H1 (cell line): ENCODE measurements at regions not wholly inside any gene's neighbourhood (a gene's known extent, or its start where the extent isn't known, plus 50 kb on each side); places are given as distances from the start of the nearest gene placed in this dataset.

Experiments used
- CTCF ChIA-PET: fragments of 300-600 bp; sonication (Branson Sonifier 250); formaldehyde crosslinking; loops from one replicate; lab custom pipeline; 2021; ENCODE audit not compliant: partially characterized antibody; lab: Charles Lee
- POLR2A ChIA-PET: fragments of 300-600 bp; sonication (Branson Sonifier 250); formaldehyde crosslinking; loops from one replicate; lab custom pipeline; 2021; ENCODE audit warnings: inconsistent platforms; ENCODE audit not compliant: partially characterized antibody; lab: Charles Lee
- DNase-seq, 2 experiments: peaks; one replicate each; pipeline versions ENCODE4 v3.0.0 to v3.0.0-alpha.2; 2010 to 2022; ENCODE audit warnings: low spot score in 2 of 2, low read depth in 1 of 2, mixed read lengths in 1 of 2
- FAIRE-seq: peaks from 2 replicates; lab custom pipeline; 2011; peaks lifted over from hg19 to GRCh38; lab: Jason Lieb, UNC
- H2AFZ ChIP-seq: 2 replicates; pipeline ENCODE4 v1.8.1; 2012; ENCODE audit warnings: low read length, inconsistent platforms
- H2AK5ac ChIP-seq: 2 replicates; pipeline ENCODE4 v1.6.1; 2013; ENCODE audit warnings: low read depth, low read length
- H2BK120ac ChIP-seq: replicated peaks from 2 replicates; pipeline ENCODE3; 2013; ENCODE audit warnings: low read depth, low read length, inconsistent platforms
- H2BK12ac ChIP-seq: 2 replicates; pipeline ENCODE4 v1.6.1; 2013; ENCODE audit warnings: low read depth, low read length
- H2BK15ac ChIP-seq: 2 replicates; pipeline ENCODE4 v1.6.1; 2013; ENCODE audit warnings: low read length
- H2BK20ac ChIP-seq: 2 replicates; pipeline ENCODE4 v1.6.1; 2013; ENCODE audit warnings: low read length
- H2BK5ac ChIP-seq: 2 replicates; pipeline ENCODE4 v1.6.1; 2013; ENCODE audit warnings: low read depth, low read length
- H3K14ac ChIP-seq: 2 replicates; pipeline ENCODE4 v1.6.1; 2013; ENCODE audit warnings: inconsistent platforms; ENCODE audit not compliant: insufficient read length
- H3K18ac ChIP-seq: 2 replicates; pipeline ENCODE4 v1.6.1; 2013; ENCODE audit warnings: low read length; ENCODE audit errors: extremely low read depth
- H3K23ac ChIP-seq: 2 replicates; pipeline ENCODE4 v1.6.1; 2013; ENCODE audit warnings: inconsistent platforms; ENCODE audit not compliant: insufficient read length
- H3K23me2 ChIP-seq: 2 replicates; pipeline ENCODE4 v1.6.1; 2013; ENCODE audit warnings: low read depth, low read length
- H3K27ac ChIP-seq: 2 replicates; pipeline ENCODE4 v1.6.1; 2011; ENCODE audit warnings: low read depth, low read length, inconsistent platforms
- H3K27me3 ChIP-seq, 4 experiments: replicated peaks in 1 of 4; 1 replicate in 1 of 4; 2 replicates in 3 of 4; pipeline versions ENCODE4 v1.6.1 to v1.8.1; 2011 to 2013; ENCODE audit warnings: low read length in 3 of 4, mild to moderate bottlenecking in 3 of 4, inconsistent platforms in 2 of 4, mixed read lengths in 2 of 4, moderate library complexity in 1 of 4; ENCODE audit not compliant: control insufficient read depth in 3 of 4, insufficient read depth in 3 of 4; ENCODE audit errors: extremely low read depth in 1 of 4
- H3K36me3 ChIP-seq, 4 experiments: 2 replicates each; pipeline versions ENCODE4 v1.6.1 to v1.8.1; 2011 to 2013; ENCODE audit warnings: mild to moderate bottlenecking in 4 of 4, low read length in 3 of 4, moderate library complexity in 2 of 4, control low read depth in 1 of 4, inconsistent platforms in 1 of 4; ENCODE audit not compliant: insufficient read depth in 4 of 4, control insufficient read depth in 2 of 4
- H3K4ac ChIP-seq: replicated peaks from 2 replicates; pipeline ENCODE3; 2013; ENCODE audit warnings: low read length, low read depth, mixed read lengths, inconsistent platforms; ENCODE audit not compliant: insufficient read length
- H3K4me1 ChIP-seq, 4 experiments: replicated peaks in 1 of 4; 1 replicate in 1 of 4; 2 replicates in 3 of 4; pipeline versions ENCODE4 v1.6.1 to v1.8.1; 2011 to 2013; ENCODE audit warnings: low read length in 3 of 4, inconsistent platforms in 2 of 4, mixed read lengths in 1 of 4; ENCODE audit not compliant: insufficient read depth in 4 of 4, control insufficient read depth in 3 of 4
- H3K4me2 ChIP-seq, 2 experiments: 2 replicates each; pipeline versions ENCODE4 v1.6.1 to v1.8.1; 2011 to 2013; ENCODE audit warnings: low read depth in 2 of 2, low read length in 2 of 2, control low read depth in 1 of 2, inconsistent platforms in 1 of 2, mild to moderate bottlenecking in 1 of 2; ENCODE audit not compliant: insufficient read depth in 1 of 2
- H3K4me3 ChIP-seq, 4 experiments: fragments of 200-600, 300-600 bp in 1 of 4; sonication (generic), shearing (Covaris generic), sonication (Bioruptor Twin) in 1 of 4; 2 replicates each; pipeline versions ENCODE4 v1.5.1 to v1.8.1; 2011 to 2016; ENCODE audit warnings: low read length in 4 of 4, low read depth in 3 of 4, control low read depth in 2 of 4, inconsistent platforms in 2 of 4, mild to moderate bottlenecking in 2 of 4, mixed read lengths in 1 of 4, moderate library complexity in 1 of 4; ENCODE audit not compliant: insufficient read depth in 2 of 4; ENCODE audit errors: extremely low read depth in 1 of 4
- H3K56ac ChIP-seq: replicated peaks from 2 replicates; pipeline ENCODE3; 2013; ENCODE audit warnings: low read depth, mild to moderate bottlenecking, mixed read lengths, low read length, inconsistent platforms; ENCODE audit not compliant: insufficient read length
- H3K79me1 ChIP-seq: 2 replicates; pipeline ENCODE4 v1.6.1; 2013; ENCODE audit warnings: low read depth, low read length, control low read depth
- H3K79me2 ChIP-seq, 2 experiments: 2 replicates each; pipeline versions ENCODE4 v1.6.1 to v1.8.1; 2012 to 2013; ENCODE audit warnings: low read length in 2 of 2, mild to moderate bottlenecking in 2 of 2, inconsistent platforms in 1 of 2; ENCODE audit not compliant: insufficient read depth in 2 of 2, control insufficient read depth in 1 of 2
- H3K9ac ChIP-seq, 4 experiments: replicated peaks in 1 of 4; 1 replicate in 1 of 4; 2 replicates in 3 of 4; pipeline versions ENCODE4 v1.6.1 to v1.8.1; 2011 to 2013; ENCODE audit warnings: low read depth in 3 of 4, low read length in 3 of 4, control low read depth in 2 of 4, mild to moderate bottlenecking in 2 of 4, moderate library complexity in 2 of 4, inconsistent platforms in 1 of 4; ENCODE audit errors: extremely low read depth in 1 of 4
- H3K9me3 ChIP-seq, 2 experiments: 2 replicates each; pipeline versions ENCODE4 v1.6.1 to v1.8.1; 2012 to 2013; ENCODE audit warnings: mild to moderate bottlenecking in 2 of 2, moderate library complexity in 2 of 2, control low read depth in 1 of 2, inconsistent platforms in 1 of 2, low read depth in 1 of 2, low read length in 1 of 2, mixed read lengths in 1 of 2; ENCODE audit not compliant: insufficient read depth in 2 of 2
- H4K20me1 ChIP-seq, 2 experiments: replicated peaks in 1 of 2; 2 replicates each; pipeline versions ENCODE3 to v1.8.1; 2011 to 2013; ENCODE audit warnings: inconsistent platforms in 2 of 2, low read length in 2 of 2, mild to moderate bottlenecking in 1 of 2; ENCODE audit not compliant: insufficient read depth in 2 of 2, control insufficient read depth in 1 of 2
- H4K5ac ChIP-seq: 2 replicates; pipeline ENCODE4 v1.6.1; 2013; ENCODE audit warnings: low read length, low read depth, mixed read lengths, inconsistent platforms; ENCODE audit not compliant: insufficient read length
- H4K8ac ChIP-seq: 2 replicates; pipeline ENCODE4 v1.8.0; 2013; ENCODE audit warnings: mild to moderate bottlenecking, moderate library complexity, low read length, inconsistent platforms; ENCODE audit not compliant: insufficient read depth; ENCODE audit errors: extremely low read depth
- H4K91ac ChIP-seq: replicated peaks from 2 replicates; pipeline ENCODE3; 2013; ENCODE audit warnings: low read length, mixed read lengths, inconsistent platforms; ENCODE audit not compliant: insufficient read length
- POU5F1 ChIP-seq: IDR thresholded peaks from 2 replicates; pipeline ENCODE4 v1.6.1; 2011; ENCODE audit warnings: low read depth, mild to moderate bottlenecking, low read length, moderate library complexity
- WGBS, 2 experiments: shearing (Covaris generic) in 1 of 2; methylation state at CpG; one replicate each; pipeline versions ENCODE4 v1.1.6 to v1.1.7; 2013 to 2015; ENCODE audit warnings: low lambda C conversion rate in 2 of 2, mixed read lengths in 2 of 2, inconsistent platforms in 1 of 2, low coverage in 1 of 2, missing lambda C conversion rate in 1 of 2; ENCODE audit not compliant: insufficient replicate concordance in 2 of 2, insufficient coverage in 1 of 2, insufficient read length in 1 of 2; ENCODE audit errors: extremely low coverage in 1 of 2, missing lambda C conversion rate in 1 of 2; 5-methylcytosine and 5-hydroxymethylcytosine counted together
- TF ChIP-seq, protein P1 (sequence below): IDR thresholded peaks from 2 replicates; pipeline ENCODE4 v1.6.1; 2011; ENCODE audit warnings: low read length, improper control_type of control experiment

DNA sequence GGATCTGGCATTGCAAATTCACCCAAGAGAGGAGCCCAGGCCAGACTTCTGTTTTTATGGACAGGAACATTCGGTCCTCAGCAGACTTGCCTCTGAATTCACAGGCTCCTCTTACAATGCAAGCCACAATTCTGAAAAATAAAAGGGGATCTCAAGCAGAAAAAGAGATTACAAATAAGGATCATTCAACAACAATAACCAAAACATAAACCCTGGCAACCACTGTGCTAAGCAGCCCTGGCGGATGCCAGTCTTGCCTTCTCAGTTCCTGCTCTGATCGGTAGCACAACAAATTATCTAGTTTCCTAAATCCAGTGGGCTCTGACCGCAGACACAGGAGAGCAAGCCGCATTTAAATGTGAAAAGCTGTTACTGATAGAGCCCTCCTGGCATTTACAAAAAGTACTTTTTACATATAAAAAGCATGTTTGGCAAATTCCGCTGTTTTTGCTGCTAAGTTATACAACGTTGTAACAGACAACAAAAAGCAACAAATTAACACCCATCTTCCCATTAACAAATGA lies 123.4 kb upstream of the FOXD3 start:
- Histone ChIP-seq H2AFZ (no peak overlapping the region), H4K8ac (no peak overlapping the region), H3K56ac (no peak overlapping the region), H3K14ac (no peak overlapping the region), H4K91ac (no peak overlapping the region), H2BK12ac (no peak overlapping the region), H2BK120ac (no peak overlapping the region), H2BK15ac (no peak overlapping the region), H2AK5ac (0 out of 2 replicates have a peak overlapping the region, but pooled peaks have one; percentile 9), H3K4me3 (peak overlapping the region in 2 of 4 experiments; percentile 7 to 37; a peak in 3 of 8 replicates), H3K27ac (no peak overlapping the region), H3K4me1 (peaks cover 4 to 17% (median 10%) of the 10 kb centered on the region in 4 experiments; a peak in 6 of 7 replicates), H2BK20ac (no peak overlapping the region), H4K5ac (no peak overlapping the region), H3K9me3 (peaks cover 0 to 4% of the 10 kb centered on the region in 2 experiments; a peak in 1 of 4 replicates), H3K36me3 (no peaks in the 10 kb centered on the region; a peak in 1 of 8 replicates), H3K18ac (peak overlapping the region; percentile 44; the same call in 1 of the 2 replicates), H3K79me1 (no peaks in the 10 kb centered on the region), H3K23me2 (no peaks in the 10 kb centered on the region), H3K23ac (no peak overlapping the region), H3K4me2 (peak overlapping the region; percentile 46 to 57), H3K27me3 (peaks cover 6 to 37% (median 26%) of the 10 kb centered on the region in 4 experiments), H2BK5ac (no peak overlapping the region), H3K9ac (no peak overlapping the region), H3K79me2 (no peaks in the 10 kb centered on the region), H3K4ac (no peak overlapping the region), H4K20me1 (no peaks in the 10 kb centered on the region)
- DNase-seq = no peak
- WGBS, 2 experiments = 5% methylated on average over 7 of the region's 7 CpGs; no CpG with 5 or more reads in 1 of the 2 experiments
- ChIA-PET POLR2A (no interaction called here), CTCF (interaction anchor here (0.6 to 1.8 kb wide), 4 partner anchors 9 to 50 kb away, joined by 3 to 5 read pairs (median 4); no protein-coding TSS in a partner anchor)
- peak; percentile 86 for FAIRE-seq
- TF ChIP-seq, protein P1, sequence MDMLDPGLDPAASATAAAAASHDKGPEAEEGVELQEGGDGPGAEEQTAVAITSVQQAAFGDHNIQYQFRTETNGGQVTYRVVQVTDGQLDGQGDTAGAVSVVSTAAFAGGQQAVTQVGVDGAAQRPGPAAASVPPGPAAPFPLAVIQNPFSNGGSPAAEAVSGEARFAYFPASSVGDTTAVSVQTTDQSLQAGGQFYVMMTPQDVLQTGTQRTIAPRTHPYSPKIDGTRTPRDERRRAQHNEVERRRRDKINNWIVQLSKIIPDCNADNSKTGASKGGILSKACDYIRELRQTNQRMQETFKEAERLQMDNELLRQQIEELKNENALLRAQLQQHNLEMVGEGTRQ = no peak
- TF ChIP-seq POU5F1 = 0 out of 2 replicates have a peak, but pooled peaks have one; percentile 35
